ENCODE measurements at regions not wholly inside any gene's neighbourhood (a gene's known extent, or its start where the extent isn't known, plus 50 kb on each side); places are given as distances from the start of the nearest gene placed in this dataset.

GRCh38 chr2:13240789-13241487, 524.2 kb downstream of the TRIB2 start:
- intact Hi-C loops (cut with micrococcal nuclease; ENCODE audit: unreplicated experiment), result no loop called here
- no TSS peak for BruUV-seq (replicated peaks)
- Histone ChIP-seq H3K27me3 (ENCODE audit: control insufficient read depth in 1 of 2, insufficient read depth in 2 of 2, low read length in 2 of 2) (no peaks in the 10 kb centered on the region), H2AFZ (ENCODE audit: low read length) (no peak overlapping the region), H3K4me1 (ENCODE audit: insufficient read depth, low read length) (no peaks in the 10 kb centered on the region), H3K9ac (ENCODE audit: insufficient read depth, low read depth, low read length) (no peak overlapping the region), H3K4me3 (replicated peaks in 1 of 3; ENCODE audit: insufficient read depth in 1 of 3, low read depth in 2 of 3, low read length in 3 of 3) (no peak overlapping the region), H3K9me3 (ENCODE audit: low read length) (peaks cover 57% of the 10 kb centered on the region), H3K27ac (ENCODE audit: extremely low read length, insufficient read depth, low read length) (no peak overlapping the region), H3K79me2 (ENCODE audit: insufficient read depth, low read length) (no peaks in the 10 kb centered on the region), H3K4me2 (ENCODE audit: low read depth, low read length) (no peak overlapping the region), H4K20me1 (ENCODE audit: insufficient read depth, low read length) (no peaks in the 10 kb centered on the region), H3K36me3 (replicated peaks in 1 of 2; ENCODE audit: control insufficient read depth in 1 of 2, insufficient read depth in 2 of 2, low read length in 2 of 2) (no peaks in the 10 kb centered on the region)
- no peak for DNase-seq (ENCODE audit: low spot score)
- ATAC-seq, result no peak
- WGBS (ENCODE audit: low lambda C conversion rate), result 13% methylated on average over 11 of the region's 11 CpGs
- ChIA-PET POLR2A (no interaction called here), CTCF (ENCODE audit: low intra/inter-chr PET ratio, low total read pairs) (no interaction called here)
- in situ Hi-C loops (cut with HindIII; ENCODE audit: extremely low pct_ligation_motif_present, low pct_unique_long_range_greater_than_20kb), result no loop called here
- TF ChIP-seq ZMYM2 (CRISPR knock-in tag; IDR thresholded peaks at IDR 0.05) (no peak), MAFG (CRISPR knock-in tag; IDR thresholded peaks at IDR 0.05) (no peak), IRF9 (CRISPR knock-in tag; IDR thresholded peaks at IDR 0.05; ENCODE audit: borderline replicate concordance) (no peak), ZBTB1 (CRISPR knock-in tag; IDR thresholded peaks at IDR 0.05; ENCODE audit: borderline replicate concordance) (no peak), MEIS2 (CRISPR knock-in tag; IDR thresholded peaks at IDR 0.05) (no peak), POGZ (CRISPR knock-in tag; IDR thresholded peaks at IDR 0.05) (no peak), NCOA2 (CRISPR knock-in tag; IDR thresholded peaks at IDR 0.05) (no peak)
- FAIRE-seq, result no peak

GRCh38 chr2:13252615-13253014, 535.9 kb downstream of the TRIB2 start:
- Histone ChIP-seq H4K20me1 (ENCODE audit: insufficient read depth, low read length) (no peaks in the 10 kb centered on the region), H3K36me3 (replicated peaks in 1 of 2; ENCODE audit: control insufficient read depth in 1 of 2, insufficient read depth in 2 of 2, low read length in 2 of 2) (no peaks in the 10 kb centered on the region), H3K27ac (ENCODE audit: extremely low read length, insufficient read depth, low read length) (no peak overlapping the region), H3K79me2 (ENCODE audit: insufficient read depth, low read length) (no peaks in the 10 kb centered on the region), H3K4me3 (replicated peaks in 1 of 3; ENCODE audit: insufficient read depth in 1 of 3, low read depth in 2 of 3, low read length in 3 of 3) (no peak overlapping the region), H3K9me3 (ENCODE audit: low read length) (peaks cover 70% of the 10 kb centered on the region), H3K4me2 (ENCODE audit: low read depth, low read length) (no peak overlapping the region), H2AFZ (ENCODE audit: low read length) (no peak overlapping the region), H3K27me3 (ENCODE audit: control insufficient read depth in 1 of 2, insufficient read depth in 2 of 2, low read length in 2 of 2) (no peaks in the 10 kb centered on the region), H3K9ac (ENCODE audit: insufficient read depth, low read depth, low read length) (no peak overlapping the region), H3K4me1 (ENCODE audit: insufficient read depth, low read length) (no peaks in the 10 kb centered on the region)
- ChIA-PET CTCF (ENCODE audit: low intra/inter-chr PET ratio, low total read pairs) (no interaction called here), POLR2A (no interaction called here)
- in situ Hi-C loops (cut with HindIII; ENCODE audit: extremely low pct_ligation_motif_present, low pct_unique_long_range_greater_than_20kb), result no loop called here
- intact Hi-C loops (cut with micrococcal nuclease; ENCODE audit: unreplicated experiment), result no loop called here
- BruUV-seq (replicated peaks), result no TSS peak
- WGBS (ENCODE audit: low lambda C conversion rate), result 2% methylated on average over 4 of the region's 4 CpGs
- ATAC-seq (no peak), DNase-seq (ENCODE audit: low spot score) (no peak), FAIRE-seq (no peak)
- no peak for TF ChIP-seq CAMTA2 (CRISPR knock-in tag; IDR thresholded peaks at IDR 0.05; ENCODE audit: borderline replicate concordance)
- no peak for TF ChIP-seq HIC2 (CRISPR knock-in tag; IDR thresholded peaks at IDR 0.05; ENCODE audit: low read depth)
- TF ChIP-seq CHD4 (IDR thresholded peaks at IDR 0.05; ENCODE audit: borderline replicate concordance, low read length), result no peak
- no peak for TF ChIP-seq ARHGAP35 (CRISPR knock-in tag; IDR thresholded peaks at IDR 0.05; ENCODE audit: borderline replicate concordance)
- no peak for TF ChIP-seq ZNF414 (CRISPR knock-in tag; IDR thresholded peaks at IDR 0.05)

All from HepG2 (cell line).